SK-N-SH (cell line): ENCODE measurements at regions not wholly inside any gene's neighbourhood (a gene's known extent, or its start where the extent isn't known, plus 50 kb on each side); places are given as distances from the start of the nearest gene placed in this dataset.

ENCODE experiments used
- CTCF ChIA-PET: fragments of 300-600, 350-600 bp; formaldehyde crosslinking; extraction: SDS; loops from one replicate; lab custom pipeline; 2021; lab: Yijun Ruan, JAX
- POLR2A ChIA-PET: fragments of 350-600 bp; sonication (Branson Sonifier 250); formaldehyde crosslinking; extraction: SDS; loops from one replicate; lab custom pipeline; 2020; ENCODE audit warnings: antibody characterized with exemption, inconsistent platforms; lab: Yijun Ruan, JAX
- DNase-seq: peaks from one replicate; pipeline ENCODE4 v3.0.0; 2012
- H2AFZ ChIP-seq: fragments of 200-600 bp; sonication (generic); 2 replicates; pipeline ENCODE4 v1.8.1; 2016; ENCODE audit warnings: antibody characterized with exemption, mild to moderate bottlenecking, low read depth
- H3F3A ChIP-seq: fragments of 200-600 bp; sonication (generic); replicated peaks from 2 replicates; pipeline ENCODE3; 2016; ENCODE audit warnings: antibody characterized with exemption, mild to moderate bottlenecking; ENCODE audit not compliant: insufficient read depth
- H3K27ac ChIP-seq, 2 experiments: fragments of 200-500 bp in 1 of 2; fragments of 200-600 bp in 1 of 2; sonication (Bioruptor generic) in 1 of 2; sonication (generic), shearing (Covaris generic) in 1 of 2; 2 replicates each; pipeline versions ENCODE4 v1.5.1 to v1.6.1; 2014 to 2016; ENCODE audit warnings: low read depth in 2 of 2, inconsistent platforms in 1 of 2, low read length in 1 of 2, mild to moderate bottlenecking in 1 of 2, mixed read lengths in 1 of 2
- H3K27me3 ChIP-seq: fragments of 200-600 bp; sonication (generic), shearing (Covaris generic); 2 replicates; pipeline ENCODE4 v1.6.1; 2016; ENCODE audit warnings: mixed run types; ENCODE audit not compliant: insufficient read depth
- H3K36me3 ChIP-seq, 2 experiments: fragments of 200-500 bp in 1 of 2; fragments of 200-600 bp in 1 of 2; sonication (Bioruptor generic) in 1 of 2; sonication (generic) in 1 of 2; replicated peaks in 1 of 2; 2 replicates each; pipeline versions ENCODE3 to v1.5.1; 2014 to 2016; ENCODE audit warnings: low read length in 1 of 2, mild to moderate bottlenecking in 1 of 2; ENCODE audit not compliant: insufficient read depth in 2 of 2, control insufficient read depth in 1 of 2
- H3K4me1 ChIP-seq, 2 experiments: fragments of 200-500 bp in 1 of 2; fragments of 200-600 bp in 1 of 2; sonication (Bioruptor generic) in 1 of 2; sonication (generic), shearing (Covaris generic) in 1 of 2; 2 replicates each; pipeline versions ENCODE4 v1.5.1 to v1.6.1; 2014 to 2016; ENCODE audit warnings: low read depth in 1 of 2, low read length in 1 of 2, mixed run types in 1 of 2; ENCODE audit not compliant: insufficient read depth in 2 of 2, control insufficient read depth in 1 of 2
- H3K4me2 ChIP-seq: fragments of 200-600 bp; sonication (generic), shearing (Covaris generic); 2 replicates; pipeline ENCODE4 v1.6.1; 2017; ENCODE audit warnings: mixed run types
- H3K4me3 ChIP-seq, 2 experiments: fragments of 200-500 bp in 1 of 2; fragments of 200-600 bp in 1 of 2; sonication (Bioruptor generic) in 1 of 2; sonication (generic), shearing (Covaris generic) in 1 of 2; 2 replicates each; pipeline versions ENCODE4 v1.5.1 to v1.8.1; 2014 to 2016; ENCODE audit warnings: low read depth in 2 of 2, inconsistent platforms in 1 of 2, low read length in 1 of 2, mild to moderate bottlenecking in 1 of 2, mixed read lengths in 1 of 2, moderate library complexity in 1 of 2
- H3K79me2 ChIP-seq: fragments of 200-600 bp; sonication (generic); 2 replicates; pipeline ENCODE4 v1.8.1; 2017; ENCODE audit warnings: mild to moderate bottlenecking; ENCODE audit not compliant: insufficient read depth
- H3K9ac ChIP-seq: fragments of 200-600 bp; sonication (generic); 2 replicates; pipeline ENCODE4 v1.6.1; 2017; ENCODE audit warnings: mixed run types
- H3K9me2 ChIP-seq: fragments of 200-600 bp; sonication (generic); 2 replicates; pipeline ENCODE4 v1.6.1; 2017; ENCODE audit warnings: mixed run types
- H3K9me3 ChIP-seq: fragments of 200-600 bp; sonication (generic); 2 replicates; pipeline ENCODE4 v1.6.1; 2017; ENCODE audit warnings: mixed run types, mild to moderate bottlenecking, moderate library complexity
- H4K20me1 ChIP-seq: fragments of 200-600 bp; sonication (generic); 2 replicates; pipeline ENCODE4 v1.6.1; 2017; ENCODE audit warnings: mild to moderate bottlenecking, mixed run types; ENCODE audit not compliant: insufficient read depth
- EP300 ChIP-seq, 2 experiments: IDR thresholded peaks; 2 replicates each; pipeline versions ENCODE4 v1.4.0 to v1.6.1; 2012; ENCODE audit warnings: borderline replicate concordance in 1 of 2, low read depth in 1 of 2, low read length in 1 of 2
- FOSL2 ChIP-seq: IDR thresholded peaks from 2 replicates; pipeline ENCODE4 v1.4.0; 2012; ENCODE audit warnings: low read depth, mild to moderate bottlenecking, moderate library complexity, borderline replicate concordance
- FOXJ3 ChIP-seq: sonication (generic); formaldehyde crosslinking; IDR thresholded peaks from 2 replicates; pipeline ENCODE4 v1.5.1; 2020; ENCODE audit warnings: mild to moderate bottlenecking, missing genetic modification reagents
- FOXM1 ChIP-seq: IDR thresholded peaks from 2 replicates; pipeline ENCODE4 v1.4.0; 2012; ENCODE audit warnings: low read depth, mild to moderate bottlenecking
- GATA2 ChIP-seq: sonication (generic); formaldehyde crosslinking; IDR thresholded peaks from 2 replicates; pipeline ENCODE4 v1.5.0; 2020; ENCODE audit warnings: mild to moderate bottlenecking, missing genetic modification reagents
- JUND ChIP-seq: IDR thresholded peaks from 2 replicates; pipeline ENCODE4 v1.4.0; 2012
- MEF2A ChIP-seq: IDR thresholded peaks from 2 replicates; pipeline ENCODE4 v1.4.0; 2012; ENCODE audit warnings: low read depth, borderline replicate concordance
- MXI1 ChIP-seq: IDR thresholded peaks from 2 replicates; pipeline ENCODE4 v1.6.1; 2012; ENCODE audit warnings: mild to moderate bottlenecking, low read depth, low read length, improper control_type of control experiment
- NRF1 ChIP-seq: IDR thresholded peaks from 2 replicates; pipeline ENCODE4 v1.6.1; 2012; ENCODE audit warnings: low read depth, mild to moderate bottlenecking, low read length
- RCOR1 ChIP-seq: fragments of 150-350 bp; IDR thresholded peaks from 2 replicates; pipeline ENCODE4 v1.6.1; 2017; ENCODE audit warnings: antibody characterized with exemption, low read length
- RXRA ChIP-seq: IDR thresholded peaks from 2 replicates; pipeline ENCODE4 v1.4.0; 2012; ENCODE audit warnings: low read depth, mild to moderate bottlenecking, borderline replicate concordance
- SMC3 ChIP-seq: IDR thresholded peaks from 2 replicates; pipeline ENCODE4 v1.6.1; 2012; ENCODE audit warnings: low read depth, low read length, improper control_type of control experiment
- TAF1 ChIP-seq: IDR thresholded peaks from 2 replicates; pipeline ENCODE4 v1.6.1; 2012; ENCODE audit warnings: low read depth, mild to moderate bottlenecking, low read length, moderate library complexity, borderline replicate concordance
- WGBS: methylation state at CpG from one replicate; pipeline ENCODE4 v1.1.6; 2017; ENCODE audit warnings: low lambda C conversion rate; 5-methylcytosine and 5-hydroxymethylcytosine counted together
- TF ChIP-seq, protein P1 (sequence below): fragments of 150-350 bp; IDR thresholded peaks from 2 replicates; pipeline ENCODE4 v1.6.1; 2017; ENCODE audit warnings: antibody characterized with exemption, low read length, low read depth, borderline replicate concordance
- TF ChIP-seq, protein P2 (sequence below): IDR thresholded peaks from 2 replicates; pipeline ENCODE4 v1.6.1; 2012; ENCODE audit warnings: mild to moderate bottlenecking, low read depth, low read length, moderate library complexity
- TF ChIP-seq, protein P3 (sequence below): IDR thresholded peaks from 2 replicates; pipeline ENCODE4 v1.4.0; 2012; ENCODE audit warnings: low read depth
- TF ChIP-seq, protein P4 (sequence below): fragments of 200-600 bp; sonication (generic); IDR thresholded peaks from 2 replicates; pipeline ENCODE4 v1.6.1; 2017; ENCODE audit warnings: antibody characterized with exemption, mild to moderate bottlenecking, moderate library complexity
- TF ChIP-seq, protein P5 (sequence below): IDR thresholded peaks from 2 replicates; pipeline ENCODE4 v1.4.0; 2012; ENCODE audit warnings: low read depth, borderline replicate concordance

DNA sequence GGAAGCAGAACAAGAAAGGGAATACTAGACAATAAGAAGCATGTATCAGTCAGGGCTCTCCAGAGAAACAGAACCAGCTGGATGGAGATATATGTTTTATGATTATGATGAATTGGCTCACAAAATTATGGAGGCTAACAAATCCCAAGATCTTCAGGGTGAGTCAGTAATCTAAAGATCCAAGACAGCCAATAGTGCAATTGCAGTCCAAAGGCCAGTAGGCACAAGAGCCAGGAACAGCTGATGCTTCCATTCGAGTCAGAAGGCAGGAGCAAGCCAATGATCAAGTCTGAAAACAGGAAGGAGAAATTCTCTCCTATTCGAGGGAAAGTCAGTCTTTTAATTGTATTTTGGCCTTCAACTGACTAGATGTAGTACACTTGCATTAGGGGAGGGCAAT, 164.9 kb upstream of the ST8SIA2 start:
- no peak for DNase-seq

More for the DNA sequence above, 164.9 kb upstream of the ST8SIA2 start:
- no peaks in the 10 kb centered on the region for H3K9me2 ChIP-seq
- H3K4me1 ChIP-seq: no peaks in the 10 kb centered on the region
- 3% methylated on average over 2 of the region's 2 CpGs for WGBS
- H3K4me2 ChIP-seq: no peak overlapping the region
- no peak overlapping the region for H3K9ac ChIP-seq
- no peaks in the 10 kb centered on the region for H3F3A ChIP-seq
- no peak overlapping the region for H3K27ac ChIP-seq
- H3K4me3 ChIP-seq: no peak overlapping the region
- no peak for TF ChIP-seq FOXM1
- TF ChIP-seq, protein P1, sequence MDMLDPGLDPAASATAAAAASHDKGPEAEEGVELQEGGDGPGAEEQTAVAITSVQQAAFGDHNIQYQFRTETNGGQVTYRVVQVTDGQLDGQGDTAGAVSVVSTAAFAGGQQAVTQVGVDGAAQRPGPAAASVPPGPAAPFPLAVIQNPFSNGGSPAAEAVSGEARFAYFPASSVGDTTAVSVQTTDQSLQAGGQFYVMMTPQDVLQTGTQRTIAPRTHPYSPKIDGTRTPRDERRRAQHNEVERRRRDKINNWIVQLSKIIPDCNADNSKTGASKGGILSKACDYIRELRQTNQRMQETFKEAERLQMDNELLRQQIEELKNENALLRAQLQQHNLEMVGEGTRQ: no peak
- TF ChIP-seq, protein P2, sequence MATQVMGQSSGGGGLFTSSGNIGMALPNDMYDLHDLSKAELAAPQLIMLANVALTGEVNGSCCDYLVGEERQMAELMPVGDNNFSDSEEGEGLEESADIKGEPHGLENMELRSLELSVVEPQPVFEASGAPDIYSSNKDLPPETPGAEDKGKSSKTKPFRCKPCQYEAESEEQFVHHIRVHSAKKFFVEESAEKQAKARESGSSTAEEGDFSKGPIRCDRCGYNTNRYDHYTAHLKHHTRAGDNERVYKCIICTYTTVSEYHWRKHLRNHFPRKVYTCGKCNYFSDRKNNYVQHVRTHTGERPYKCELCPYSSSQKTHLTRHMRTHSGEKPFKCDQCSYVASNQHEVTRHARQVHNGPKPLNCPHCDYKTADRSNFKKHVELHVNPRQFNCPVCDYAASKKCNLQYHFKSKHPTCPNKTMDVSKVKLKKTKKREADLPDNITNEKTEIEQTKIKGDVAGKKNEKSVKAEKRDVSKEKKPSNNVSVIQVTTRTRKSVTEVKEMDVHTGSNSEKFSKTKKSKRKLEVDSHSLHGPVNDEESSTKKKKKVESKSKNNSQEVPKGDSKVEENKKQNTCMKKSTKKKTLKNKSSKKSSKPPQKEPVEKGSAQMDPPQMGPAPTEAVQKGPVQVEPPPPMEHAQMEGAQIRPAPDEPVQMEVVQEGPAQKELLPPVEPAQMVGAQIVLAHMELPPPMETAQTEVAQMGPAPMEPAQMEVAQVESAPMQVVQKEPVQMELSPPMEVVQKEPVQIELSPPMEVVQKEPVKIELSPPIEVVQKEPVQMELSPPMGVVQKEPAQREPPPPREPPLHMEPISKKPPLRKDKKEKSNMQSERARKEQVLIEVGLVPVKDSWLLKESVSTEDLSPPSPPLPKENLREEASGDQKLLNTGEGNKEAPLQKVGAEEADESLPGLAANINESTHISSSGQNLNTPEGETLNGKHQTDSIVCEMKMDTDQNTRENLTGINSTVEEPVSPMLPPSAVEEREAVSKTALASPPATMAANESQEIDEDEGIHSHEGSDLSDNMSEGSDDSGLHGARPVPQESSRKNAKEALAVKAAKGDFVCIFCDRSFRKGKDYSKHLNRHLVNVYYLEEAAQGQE: no peak
- TF ChIP-seq RCOR1: no peak
- TF ChIP-seq, protein P3, sequence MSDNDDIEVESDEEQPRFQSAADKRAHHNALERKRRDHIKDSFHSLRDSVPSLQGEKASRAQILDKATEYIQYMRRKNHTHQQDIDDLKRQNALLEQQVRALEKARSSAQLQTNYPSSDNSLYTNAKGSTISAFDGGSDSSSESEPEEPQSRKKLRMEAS: no peak
- TF ChIP-seq RXRA: no peak
- no peak for TF ChIP-seq SMC3
- TF ChIP-seq MXI1: no peak
- TF ChIP-seq TAF1: no peak
- no peak for TF ChIP-seq MEF2A
- no peak for TF ChIP-seq JUND
- TF ChIP-seq, protein P4, sequence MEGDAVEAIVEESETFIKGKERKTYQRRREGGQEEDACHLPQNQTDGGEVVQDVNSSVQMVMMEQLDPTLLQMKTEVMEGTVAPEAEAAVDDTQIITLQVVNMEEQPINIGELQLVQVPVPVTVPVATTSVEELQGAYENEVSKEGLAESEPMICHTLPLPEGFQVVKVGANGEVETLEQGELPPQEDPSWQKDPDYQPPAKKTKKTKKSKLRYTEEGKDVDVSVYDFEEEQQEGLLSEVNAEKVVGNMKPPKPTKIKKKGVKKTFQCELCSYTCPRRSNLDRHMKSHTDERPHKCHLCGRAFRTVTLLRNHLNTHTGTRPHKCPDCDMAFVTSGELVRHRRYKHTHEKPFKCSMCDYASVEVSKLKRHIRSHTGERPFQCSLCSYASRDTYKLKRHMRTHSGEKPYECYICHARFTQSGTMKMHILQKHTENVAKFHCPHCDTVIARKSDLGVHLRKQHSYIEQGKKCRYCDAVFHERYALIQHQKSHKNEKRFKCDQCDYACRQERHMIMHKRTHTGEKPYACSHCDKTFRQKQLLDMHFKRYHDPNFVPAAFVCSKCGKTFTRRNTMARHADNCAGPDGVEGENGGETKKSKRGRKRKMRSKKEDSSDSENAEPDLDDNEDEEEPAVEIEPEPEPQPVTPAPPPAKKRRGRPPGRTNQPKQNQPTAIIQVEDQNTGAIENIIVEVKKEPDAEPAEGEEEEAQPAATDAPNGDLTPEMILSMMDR: no peak
- TF ChIP-seq FOSL2: no peak
- no peak for TF ChIP-seq NRF1
- TF ChIP-seq FOXJ3 (CRISPR knock-in tag): no peak
- TF ChIP-seq EP300 (IDR thresholded peaks at IDR 0.05; ENCODE audit: borderline replicate concordance in 1 of 2, low read depth in 1 of 2, low read length in 1 of 2): no peak
- TF ChIP-seq GATA2 (CRISPR knock-in tag): no peak
- TF ChIP-seq, protein P5, sequence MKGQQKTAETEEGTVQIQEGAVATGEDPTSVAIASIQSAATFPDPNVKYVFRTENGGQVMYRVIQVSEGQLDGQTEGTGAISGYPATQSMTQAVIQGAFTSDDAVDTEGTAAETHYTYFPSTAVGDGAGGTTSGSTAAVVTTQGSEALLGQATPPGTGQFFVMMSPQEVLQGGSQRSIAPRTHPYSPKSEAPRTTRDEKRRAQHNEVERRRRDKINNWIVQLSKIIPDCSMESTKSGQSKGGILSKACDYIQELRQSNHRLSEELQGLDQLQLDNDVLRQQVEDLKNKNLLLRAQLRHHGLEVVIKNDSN: no peak
- no peaks in the 10 kb centered on the region for H3K27me3 ChIP-seq
- H3K36me3 ChIP-seq: no peaks in the 10 kb centered on the region
- ChIA-PET CTCF (interaction anchor here (0.6 to 1.0 kb wide), 3 partner anchors 40 to 1003 kb away, joined by 3 to 5 read pairs (median 3); no protein-coding TSS in a partner anchor), POLR2A (no interaction called here)
- H3K79me2 ChIP-seq: no peaks in the 10 kb centered on the region
- H3K9me3 ChIP-seq: no peaks in the 10 kb centered on the region
- no peaks in the 10 kb centered on the region for H4K20me1 ChIP-seq
- H2AFZ ChIP-seq: no peak overlapping the region
